ENCODE measurements at regions not wholly inside any gene's neighbourhood (a gene's known extent, or its start where the extent isn't known, plus 50 kb on each side); places are given as distances from the start of the nearest gene placed in this dataset.
"Not testable (repeated sequence)": the region's sequence is repeated elsewhere in the genome, so short reads cannot be mapped to it uniquely, and the experiment has no call there.

DNA sequence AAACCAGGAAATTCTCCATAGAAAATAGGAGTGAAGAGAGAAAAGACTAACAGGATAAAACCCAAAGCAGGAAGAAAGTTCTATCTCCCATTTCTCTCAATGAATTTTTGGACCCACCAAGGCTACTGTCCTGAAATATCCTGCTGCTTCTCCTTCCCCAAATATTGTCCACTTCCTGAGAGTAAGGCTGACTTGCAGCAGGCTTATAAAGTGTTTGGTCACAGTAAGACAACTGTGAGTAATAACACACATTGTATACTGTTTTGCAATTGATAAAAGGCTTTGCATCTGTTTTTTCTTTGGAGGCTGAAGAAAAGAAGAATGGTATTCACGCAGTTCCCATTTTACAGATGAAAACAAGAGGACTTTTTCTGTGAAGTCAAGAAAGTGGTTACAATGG, 52.8 kb downstream of the FOXD4L6 start:
- H3K27ac ChIP-seq (ENCODE audit: low read depth in 1 of 2, low read length in 2 of 2); H3K27me3 ChIP-seq (ENCODE audit: control insufficient read depth in 4 of 4, insufficient read depth in 4 of 4, low read length in 3 of 4); DNase-seq (ENCODE audit: low spot score); H3K36me3 ChIP-seq (ENCODE audit: control insufficient read depth in 4 of 4, insufficient read depth in 3 of 4, low read depth in 1 of 4, low read length in 3 of 4); H3K4me3 ChIP-seq (ENCODE audit: low read depth in 1 of 3, low read length in 3 of 3); H3K4me1 ChIP-seq (ENCODE audit: control insufficient read depth in 4 of 4, insufficient read depth in 4 of 4, low read length in 3 of 4); H3K9me3 ChIP-seq (ENCODE audit: control insufficient read depth in 4 of 4, low read length in 3 of 4); H3K9ac ChIP-seq (ENCODE audit: low read depth in 1 of 2, low read length in 2 of 2): not testable (repeated sequence)
- WGBS, result 67% methylated on average over 1 of the region's 1 CpG

DNA sequence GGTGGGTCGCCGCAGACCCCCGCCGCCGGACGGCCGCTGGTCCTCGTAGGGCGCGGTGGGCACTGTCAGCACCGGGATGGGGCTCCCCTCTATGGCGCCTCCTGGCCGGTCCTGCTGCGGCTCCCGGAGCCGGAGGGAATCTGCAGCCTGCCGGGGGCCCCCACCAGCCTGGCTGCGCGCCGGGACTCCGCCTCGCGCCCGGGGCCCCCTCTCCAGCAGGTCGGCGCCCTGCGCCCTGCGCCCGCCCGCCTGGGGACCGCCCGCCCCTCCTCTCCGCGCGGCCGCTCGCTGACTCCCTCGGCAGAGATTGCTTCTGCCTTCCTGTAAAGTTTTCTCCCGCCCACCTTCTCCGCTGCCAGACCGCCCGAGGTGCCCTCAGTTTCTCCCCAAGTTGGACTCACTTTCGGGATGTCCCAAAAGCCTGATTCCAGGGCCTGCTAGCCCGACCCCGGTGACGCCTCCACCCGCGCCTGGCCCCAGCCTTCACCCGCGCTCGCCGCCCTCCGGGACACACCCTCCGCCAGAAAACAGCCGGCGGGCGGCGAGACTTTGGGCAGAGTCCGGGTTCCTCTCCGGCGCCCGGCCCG, 54.0 kb downstream of the FOXD4L6 start:
- 8% methylated on average over 63 of the region's 63 CpGs for WGBS
- not testable (repeated sequence) for H3K27ac ChIP-seq (ENCODE audit: low read depth in 1 of 2, low read length in 2 of 2); H3K4me1 ChIP-seq (ENCODE audit: control insufficient read depth in 4 of 4, insufficient read depth in 4 of 4, low read length in 3 of 4); DNase-seq (ENCODE audit: low spot score); H3K27me3 ChIP-seq (ENCODE audit: control insufficient read depth in 4 of 4, insufficient read depth in 4 of 4, low read length in 3 of 4); H3K36me3 ChIP-seq (ENCODE audit: control insufficient read depth in 4 of 4, insufficient read depth in 3 of 4, low read depth in 1 of 4, low read length in 3 of 4); H3K9ac ChIP-seq (ENCODE audit: low read depth in 1 of 2, low read length in 2 of 2); H3K9me3 ChIP-seq (ENCODE audit: control insufficient read depth in 4 of 4, low read length in 3 of 4)
- H3K4me3 ChIP-seq (ENCODE audit: low read depth in 1 of 3, low read length in 3 of 3), result peak overlapping the region in 2 of 3 donors; percentile 34 to 42

DNA sequence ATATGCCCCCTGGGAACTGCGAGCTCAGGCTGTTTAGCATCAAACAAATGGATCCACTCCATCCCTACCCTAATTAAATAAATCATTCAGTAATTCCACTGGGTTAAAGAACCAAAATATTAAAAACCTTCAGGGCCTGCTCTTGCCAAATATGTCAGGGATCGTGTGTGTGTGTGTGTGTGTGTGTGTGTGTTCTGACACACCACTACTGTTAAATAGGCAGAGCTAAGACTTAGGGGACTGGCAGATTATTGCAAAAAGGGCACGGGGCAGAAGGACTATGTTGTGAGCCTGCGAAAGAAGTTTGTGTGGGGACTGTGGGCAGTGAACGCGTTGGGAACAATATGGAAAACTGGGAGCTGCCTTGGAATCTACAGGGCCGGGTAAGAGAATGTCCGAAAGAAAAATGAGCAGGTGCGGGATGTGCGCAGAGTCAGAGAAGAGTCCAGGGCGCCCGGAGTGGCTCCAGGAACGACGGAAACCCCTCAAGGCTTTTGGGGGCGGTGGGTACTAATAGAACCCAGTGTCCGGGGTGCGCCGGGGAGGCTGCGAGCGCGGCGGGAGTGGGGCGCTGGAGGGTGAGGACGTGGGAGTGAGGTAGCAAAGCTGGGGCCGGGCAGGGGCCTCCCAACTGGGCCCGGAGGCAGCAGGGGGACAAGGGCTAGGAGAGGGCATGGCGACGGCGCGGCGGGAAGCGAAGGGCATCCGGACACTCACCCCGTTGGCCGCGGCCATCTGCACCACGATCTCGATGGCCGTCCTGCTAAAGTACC, 54.8 kb downstream of the FOXD4L6 start:
- not testable (repeated sequence) for H3K27ac ChIP-seq (ENCODE audit: low read depth in 1 of 2, low read length in 2 of 2); H3K9me3 ChIP-seq (ENCODE audit: control insufficient read depth in 4 of 4, low read length in 3 of 4); DNase-seq (ENCODE audit: low spot score); H3K27me3 ChIP-seq (ENCODE audit: control insufficient read depth in 4 of 4, insufficient read depth in 4 of 4, low read length in 3 of 4); H3K36me3 ChIP-seq (ENCODE audit: control insufficient read depth in 4 of 4, insufficient read depth in 3 of 4, low read depth in 1 of 4, low read length in 3 of 4); H3K9ac ChIP-seq (ENCODE audit: low read depth in 1 of 2, low read length in 2 of 2); H3K4me1 ChIP-seq (ENCODE audit: control insufficient read depth in 4 of 4, insufficient read depth in 4 of 4, low read length in 3 of 4)
- WGBS, result 23% methylated on average over 38 of the region's 39 CpGs
- peak overlapping the region in 1 of 3 donors; percentile 42 for H3K4me3 ChIP-seq (ENCODE audit: low read depth in 1 of 3, low read length in 3 of 3)

DNA sequence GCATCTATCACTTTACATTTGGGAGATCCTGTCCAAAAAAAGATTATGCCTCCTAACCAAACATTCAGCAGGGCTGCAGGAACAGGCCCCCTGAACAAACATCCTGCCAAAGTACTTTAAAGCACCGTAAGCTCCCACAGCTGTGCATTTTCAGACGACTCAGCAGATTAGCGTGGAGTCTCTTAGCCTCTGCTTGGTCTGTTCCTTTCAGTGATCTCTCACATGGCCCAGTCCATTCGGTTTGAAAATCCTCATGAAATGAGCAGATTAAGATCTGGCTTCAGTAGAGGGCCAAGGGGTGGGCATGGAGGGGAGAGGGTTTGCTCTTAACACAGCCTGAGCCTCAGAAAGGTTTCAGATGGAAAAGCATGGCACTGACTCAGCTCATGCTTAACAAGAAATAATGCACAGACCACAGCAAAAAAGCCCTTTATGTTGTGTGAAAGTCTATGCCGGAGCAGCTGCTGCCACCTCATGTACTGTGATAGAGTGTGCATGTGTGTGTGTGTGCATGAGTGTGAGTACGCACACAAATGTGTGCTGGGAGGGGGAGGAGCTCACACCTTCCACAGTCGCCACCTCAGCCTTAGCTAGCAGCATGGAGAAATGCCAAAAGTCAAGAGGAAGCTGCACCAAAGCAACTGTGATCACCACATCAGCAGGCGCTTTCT, 64.2 kb downstream of the FOXD4L6 start:
- not testable (repeated sequence) for H3K27me3 ChIP-seq (ENCODE audit: control insufficient read depth in 4 of 4, insufficient read depth in 4 of 4, low read length in 3 of 4); H3K9me3 ChIP-seq (ENCODE audit: control insufficient read depth in 4 of 4, low read length in 3 of 4); H3K4me3 ChIP-seq (ENCODE audit: low read depth in 1 of 3, low read length in 3 of 3); DNase-seq (ENCODE audit: low spot score); H3K27ac ChIP-seq (ENCODE audit: low read depth in 1 of 2, low read length in 2 of 2); H3K36me3 ChIP-seq (ENCODE audit: control insufficient read depth in 4 of 4, insufficient read depth in 3 of 4, low read depth in 1 of 4, low read length in 3 of 4); H3K4me1 ChIP-seq (ENCODE audit: control insufficient read depth in 4 of 4, insufficient read depth in 4 of 4, low read length in 3 of 4); H3K9ac ChIP-seq (ENCODE audit: low read depth in 1 of 2, low read length in 2 of 2)
- 34% methylated on average over 8 of the region's 8 CpGs for WGBS

DNA sequence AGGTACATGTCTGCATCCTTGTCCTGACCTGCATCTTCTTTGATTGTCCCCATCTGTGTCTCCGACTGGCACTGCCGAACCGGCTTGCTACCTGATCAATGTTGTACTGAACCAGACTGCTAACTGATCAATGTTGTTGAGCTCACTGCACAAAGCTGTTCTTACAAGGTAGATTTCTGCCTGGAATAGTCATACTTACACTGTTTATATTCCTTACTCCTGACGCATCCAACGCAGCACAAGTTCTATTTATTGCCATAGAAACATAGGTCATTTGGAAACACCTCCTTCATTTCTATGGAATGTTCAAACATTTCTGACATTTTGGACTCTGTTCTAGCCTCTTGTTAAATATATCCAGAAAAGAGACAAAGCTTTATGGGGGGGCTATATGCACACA, 65.2 kb downstream of the FOXD4L6 start:
- 90% methylated on average over 5 of the region's 5 CpGs for WGBS
- not testable (repeated sequence) for H3K36me3 ChIP-seq (ENCODE audit: control insufficient read depth in 4 of 4, insufficient read depth in 3 of 4, low read depth in 1 of 4, low read length in 3 of 4); H3K27me3 ChIP-seq (ENCODE audit: control insufficient read depth in 4 of 4, insufficient read depth in 4 of 4, low read length in 3 of 4); H3K4me3 ChIP-seq (ENCODE audit: low read depth in 1 of 3, low read length in 3 of 3); H3K4me1 ChIP-seq (ENCODE audit: control insufficient read depth in 4 of 4, insufficient read depth in 4 of 4, low read length in 3 of 4); H3K9me3 ChIP-seq (ENCODE audit: control insufficient read depth in 4 of 4, low read length in 3 of 4); H3K9ac ChIP-seq (ENCODE audit: low read depth in 1 of 2, low read length in 2 of 2); H3K27ac ChIP-seq (ENCODE audit: low read depth in 1 of 2, low read length in 2 of 2); DNase-seq (ENCODE audit: low spot score)

DNA sequence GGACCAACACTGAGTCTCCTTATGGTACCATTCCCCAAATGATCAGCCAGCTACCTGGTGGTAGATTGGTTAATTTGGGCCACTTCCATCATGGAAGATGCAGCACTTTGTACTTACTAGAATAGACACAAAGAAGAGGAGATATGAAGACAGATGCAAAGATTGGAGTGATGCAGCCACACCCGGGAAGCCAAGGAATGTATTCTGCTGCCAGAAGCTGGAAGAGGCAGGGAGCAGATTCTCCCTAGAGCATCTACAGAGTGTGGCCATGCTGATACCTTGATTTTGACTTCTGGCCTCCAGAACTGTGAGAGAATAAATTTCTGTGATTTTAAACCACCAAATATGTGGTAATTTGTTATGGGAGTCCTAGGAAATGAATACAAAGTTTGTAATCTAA, 68.9 kb downstream of the FOXD4L6 start:
- H3K27ac ChIP-seq (ENCODE audit: low read depth in 1 of 2, low read length in 2 of 2); DNase-seq (ENCODE audit: low spot score); H3K4me3 ChIP-seq (ENCODE audit: low read depth in 1 of 3, low read length in 3 of 3); H3K36me3 ChIP-seq (ENCODE audit: control insufficient read depth in 4 of 4, insufficient read depth in 3 of 4, low read depth in 1 of 4, low read length in 3 of 4); H3K9ac ChIP-seq (ENCODE audit: low read depth in 1 of 2, low read length in 2 of 2); H3K27me3 ChIP-seq (ENCODE audit: control insufficient read depth in 4 of 4, insufficient read depth in 4 of 4, low read length in 3 of 4); H3K4me1 ChIP-seq (ENCODE audit: control insufficient read depth in 4 of 4, insufficient read depth in 4 of 4, low read length in 3 of 4); H3K9me3 ChIP-seq (ENCODE audit: control insufficient read depth in 4 of 4, low read length in 3 of 4): not testable (repeated sequence)
- WGBS, result 90% methylated on average over 1 of the region's 1 CpG

DNA sequence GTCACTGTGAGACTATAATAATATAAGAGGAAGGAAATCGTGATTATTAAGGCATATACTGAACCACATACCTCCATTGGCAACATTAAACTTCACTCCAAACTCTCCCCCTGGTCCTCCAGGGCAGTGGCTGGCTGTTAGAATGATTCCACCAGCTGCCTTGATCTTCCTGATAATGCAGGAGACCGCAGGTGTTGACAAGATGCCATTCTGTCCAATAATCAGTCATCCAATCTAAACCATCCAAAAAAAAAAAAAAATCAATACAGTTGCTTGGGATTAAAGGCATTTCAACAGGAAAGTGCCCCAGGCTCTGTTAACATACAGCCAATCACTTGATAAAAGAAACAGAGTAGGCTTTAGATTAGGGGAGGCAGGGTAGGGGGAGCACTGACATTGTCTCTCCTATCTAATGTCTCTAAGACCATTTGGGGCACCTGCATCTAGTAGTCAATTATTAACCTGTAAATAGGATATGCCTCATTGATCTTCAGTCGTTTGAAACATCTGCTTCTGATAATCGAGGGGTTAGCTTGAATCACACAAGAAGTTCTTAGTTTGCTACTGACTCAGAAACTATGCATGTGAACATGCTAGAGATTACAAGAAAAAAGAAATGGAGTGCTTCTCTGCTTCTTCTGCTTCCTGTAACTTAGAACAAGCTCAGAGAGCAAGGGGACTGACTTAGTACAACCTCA, 74.7 kb downstream of the FOXD4L6 start:
- H3K27me3 ChIP-seq (ENCODE audit: control insufficient read depth in 4 of 4, insufficient read depth in 4 of 4, low read length in 3 of 4); H3K36me3 ChIP-seq (ENCODE audit: control insufficient read depth in 4 of 4, insufficient read depth in 3 of 4, low read depth in 1 of 4, low read length in 3 of 4); H3K9me3 ChIP-seq (ENCODE audit: control insufficient read depth in 4 of 4, low read length in 3 of 4); H3K9ac ChIP-seq (ENCODE audit: low read depth in 1 of 2, low read length in 2 of 2); H3K4me3 ChIP-seq (ENCODE audit: low read depth in 1 of 3, low read length in 3 of 3); H3K27ac ChIP-seq (ENCODE audit: low read depth in 1 of 2, low read length in 2 of 2); H3K4me1 ChIP-seq (ENCODE audit: control insufficient read depth in 4 of 4, insufficient read depth in 4 of 4, low read length in 3 of 4); DNase-seq (ENCODE audit: low spot score): not testable (repeated sequence)
- 57% methylated on average over 4 of the region's 4 CpGs for WGBS

DNA sequence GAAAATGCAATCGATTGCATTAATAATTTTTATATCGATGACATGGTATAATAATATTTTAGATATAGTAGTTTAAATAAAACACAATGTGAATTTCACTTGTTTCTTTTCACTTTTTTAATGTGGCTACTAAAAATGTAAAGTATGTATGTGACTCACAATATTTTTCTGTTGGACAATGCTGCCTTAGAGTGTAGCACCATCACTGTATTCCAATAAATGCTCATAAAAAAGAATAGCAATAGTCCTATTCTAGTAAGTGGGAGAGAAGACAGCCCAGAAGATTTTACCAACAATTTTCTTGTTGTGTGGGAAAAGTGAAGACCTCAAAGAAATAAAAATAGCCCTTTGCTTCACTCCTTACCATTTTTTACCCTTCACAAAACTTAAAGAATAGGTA, 79.8 kb downstream of the FOXD4L6 start:
- not testable (repeated sequence) for H3K9ac ChIP-seq (ENCODE audit: low read depth in 1 of 2, low read length in 2 of 2); H3K4me1 ChIP-seq (ENCODE audit: control insufficient read depth in 4 of 4, insufficient read depth in 4 of 4, low read length in 3 of 4); DNase-seq (ENCODE audit: low spot score); H3K4me3 ChIP-seq (ENCODE audit: low read depth in 1 of 3, low read length in 3 of 3); H3K27me3 ChIP-seq (ENCODE audit: control insufficient read depth in 4 of 4, insufficient read depth in 4 of 4, low read length in 3 of 4); H3K9me3 ChIP-seq (ENCODE audit: control insufficient read depth in 4 of 4, low read length in 3 of 4); H3K36me3 ChIP-seq (ENCODE audit: control insufficient read depth in 4 of 4, insufficient read depth in 3 of 4, low read depth in 1 of 4, low read length in 3 of 4); H3K27ac ChIP-seq (ENCODE audit: low read depth in 1 of 2, low read length in 2 of 2)
- WGBS, result 100% methylated on average over 2 of the region's 2 CpGs
